GM18907 (cell line): ENCODE measurements at regions not wholly inside any gene's neighbourhood (a gene's known extent, or its start where the extent isn't known, plus 50 kb on each side); places are given as distances from the start of the nearest gene placed in this dataset.
"Not testable (repeated sequence)": the region's sequence is repeated elsewhere in the genome, so short reads cannot be mapped to it uniquely, and the experiment has no call there.

Experiments used
- ATAC-seq: cut with Tn5 transposase; IDR thresholded peaks from one replicate; pipeline ENCODE4 v1.9.1; 2021; ENCODE audit warnings: mild to moderate bottlenecking, moderate library complexity; ENCODE audit not compliant: unreplicated experiment

DNA sequence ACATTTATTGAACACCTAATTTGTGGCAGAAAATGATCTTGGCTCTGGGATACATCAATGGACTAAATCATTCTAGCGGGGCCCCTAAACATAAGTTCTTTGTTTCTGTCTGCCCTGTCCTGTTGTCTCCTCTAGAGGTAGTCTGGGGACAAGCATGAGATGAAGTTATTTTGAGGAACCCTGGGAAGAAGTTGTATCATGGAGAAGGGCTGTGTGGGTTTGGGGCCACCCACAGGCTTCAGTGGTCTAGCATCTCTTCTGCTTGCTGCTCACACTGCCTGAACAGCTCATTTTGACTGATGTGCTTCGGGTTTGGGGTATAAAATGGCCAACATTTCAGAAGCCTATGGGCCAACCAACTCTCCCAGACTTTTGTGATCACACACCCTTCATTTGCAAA is 50.3 kb upstream of the OSBPL11 start:
- no peak for ATAC-seq

DNA sequence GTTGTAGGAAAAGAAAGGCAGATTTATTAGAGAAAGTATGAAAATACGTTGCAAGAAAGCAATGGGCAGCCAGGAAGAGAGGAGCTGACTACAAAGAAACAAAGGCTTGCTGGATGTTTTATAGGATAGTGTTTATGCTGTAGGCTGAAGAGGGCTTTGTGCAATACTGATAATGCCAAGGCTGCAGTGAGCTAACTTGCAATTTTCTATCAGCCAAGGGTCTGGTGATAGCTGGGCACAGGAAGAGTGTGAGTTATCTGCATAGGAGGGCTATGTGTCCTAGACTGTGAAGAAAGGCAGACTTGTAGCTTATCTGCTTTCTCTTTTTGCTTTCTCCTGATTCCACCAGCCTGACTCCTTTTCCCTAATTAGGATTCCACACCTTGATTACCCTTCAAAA is 51.3 kb upstream of the OSBPL11 start:
- ATAC-seq = no peak

DNA sequence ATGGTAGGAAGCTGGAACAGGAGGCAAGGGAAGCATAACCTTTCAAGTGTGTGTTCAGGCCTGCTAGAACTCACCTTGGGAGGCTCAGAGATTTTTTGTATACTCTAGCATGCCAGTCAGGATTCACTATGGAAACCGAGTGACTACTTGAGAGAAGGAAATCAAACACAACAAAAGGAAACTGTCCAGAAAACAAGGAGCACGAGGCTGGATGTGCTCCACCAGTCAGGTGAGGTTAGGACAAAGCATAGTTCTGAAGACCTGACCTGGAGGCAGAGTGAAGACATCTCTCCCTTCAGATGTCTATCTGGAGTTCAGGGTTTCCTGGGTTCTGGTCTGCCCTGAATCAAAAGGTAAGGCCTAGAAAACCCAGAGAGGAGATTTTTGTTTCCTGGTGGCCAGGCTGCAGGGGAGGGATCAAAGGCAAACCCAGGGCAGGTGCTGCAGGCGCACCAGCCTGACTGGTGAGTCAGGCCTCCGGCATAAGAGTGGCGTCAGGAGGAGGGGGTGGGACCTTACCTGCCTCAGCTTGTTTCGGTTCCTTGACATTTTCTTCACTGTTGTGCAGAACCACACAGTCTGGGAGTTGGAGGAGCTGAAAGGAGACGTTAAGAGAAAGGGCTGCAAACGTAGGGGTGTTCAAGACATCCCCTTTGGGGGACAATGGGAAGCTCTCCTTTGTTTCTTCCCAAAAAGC is 52.2 kb upstream of the OSBPL11 start:
- no peak for ATAC-seq

DNA sequence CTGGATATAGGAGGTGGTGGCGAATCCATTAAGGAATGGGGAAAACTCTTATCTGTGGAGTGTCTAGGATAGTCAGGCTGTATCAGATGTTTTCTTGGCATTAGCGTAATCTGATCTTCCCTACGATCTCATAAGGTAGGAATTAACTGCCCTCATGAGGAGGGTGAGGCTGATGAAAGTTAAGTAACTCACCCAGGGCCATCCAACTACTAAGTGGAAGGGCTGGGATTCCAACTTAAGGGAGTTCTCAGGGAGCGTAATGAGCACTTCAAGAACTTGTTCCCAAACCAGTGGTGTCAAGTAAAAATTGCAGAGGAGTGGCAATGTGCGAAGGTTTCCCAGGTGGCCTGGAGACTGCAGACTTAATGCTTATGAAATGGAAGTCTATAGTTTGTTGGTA is 55.9 kb upstream of the OSBPL11 start:
- no peak for ATAC-seq

DNA sequence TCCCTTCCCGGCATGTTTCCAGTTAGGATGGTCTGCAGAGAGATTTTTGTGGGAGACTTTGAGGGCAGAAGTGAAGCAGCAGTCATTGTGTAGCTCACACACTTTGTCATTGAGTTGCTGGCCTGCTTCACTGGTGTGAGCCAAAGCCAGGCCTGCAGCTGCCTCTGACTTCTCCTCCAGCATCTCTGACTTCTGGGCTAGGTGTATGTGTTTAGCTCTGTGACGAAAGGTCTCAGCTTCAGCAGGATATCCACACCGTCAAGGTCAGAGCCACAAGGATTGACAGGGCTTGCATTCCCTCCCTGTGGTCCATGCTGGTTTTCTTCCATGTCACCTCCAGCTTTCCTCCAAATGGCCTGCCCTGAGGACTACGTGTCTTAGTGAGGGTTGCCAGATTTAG is 57.1 kb upstream of the OSBPL11 start:
- no peak for ATAC-seq

DNA sequence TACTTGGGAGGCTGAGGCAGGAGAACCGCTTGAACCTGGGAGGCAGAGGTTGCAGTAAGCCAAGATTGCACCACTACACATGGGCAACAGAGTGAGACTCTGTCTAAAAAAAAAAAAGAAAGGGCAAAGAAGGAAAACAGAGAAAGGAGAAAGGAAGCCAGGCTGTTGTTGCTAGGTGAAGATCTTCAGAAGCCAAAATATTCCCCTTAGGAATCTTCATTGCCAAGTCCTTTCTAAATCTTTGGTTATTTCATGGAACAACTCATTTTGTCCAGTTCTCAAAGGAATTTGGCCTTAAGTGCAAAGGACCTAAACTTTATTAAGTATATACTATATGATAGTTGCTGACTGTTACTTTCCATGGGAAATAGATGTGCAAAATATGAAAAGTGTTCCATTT is 59.2 kb upstream of the OSBPL11 start:
- no peak for ATAC-seq

DNA sequence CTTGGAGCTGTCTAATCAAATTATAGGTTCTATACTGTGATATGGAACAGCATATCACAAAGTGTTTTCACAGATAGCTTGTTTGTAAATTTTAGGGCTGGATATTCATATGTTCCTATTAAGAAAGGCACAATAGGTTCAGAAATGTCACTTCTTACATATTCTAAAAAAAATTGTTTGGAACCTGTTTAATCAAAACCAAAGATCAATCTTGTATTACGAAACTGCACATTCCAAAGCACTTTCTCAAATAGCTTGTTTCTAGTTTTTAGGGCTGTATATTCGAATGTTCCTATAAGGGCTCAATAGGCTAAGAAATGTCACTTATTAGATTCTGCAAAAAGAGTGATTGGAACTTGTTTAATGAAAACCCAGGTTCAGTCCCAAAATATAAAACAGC is 67.4 kb upstream of the OSBPL11 start:
- ATAC-seq = no peak

DNA sequence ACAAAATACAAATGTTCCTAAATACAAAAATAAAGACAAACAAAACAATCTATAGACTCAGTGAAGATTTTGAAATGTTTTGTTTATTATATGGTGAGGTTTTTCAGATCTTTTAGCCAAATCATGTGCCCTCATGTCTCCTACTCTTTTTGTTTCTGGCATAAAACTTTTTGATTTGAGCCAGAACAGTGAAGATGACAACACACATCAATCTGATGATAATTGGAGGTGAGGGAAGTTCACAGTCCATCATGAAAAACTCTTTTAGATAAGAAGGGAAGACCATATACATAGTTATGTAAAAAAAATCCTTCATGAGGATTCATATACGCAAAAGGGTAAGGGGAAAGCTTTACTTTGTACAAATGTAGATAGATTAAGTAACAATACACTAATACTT is 75.1 kb upstream of the OSBPL11 start:
- no peak for ATAC-seq

DNA sequence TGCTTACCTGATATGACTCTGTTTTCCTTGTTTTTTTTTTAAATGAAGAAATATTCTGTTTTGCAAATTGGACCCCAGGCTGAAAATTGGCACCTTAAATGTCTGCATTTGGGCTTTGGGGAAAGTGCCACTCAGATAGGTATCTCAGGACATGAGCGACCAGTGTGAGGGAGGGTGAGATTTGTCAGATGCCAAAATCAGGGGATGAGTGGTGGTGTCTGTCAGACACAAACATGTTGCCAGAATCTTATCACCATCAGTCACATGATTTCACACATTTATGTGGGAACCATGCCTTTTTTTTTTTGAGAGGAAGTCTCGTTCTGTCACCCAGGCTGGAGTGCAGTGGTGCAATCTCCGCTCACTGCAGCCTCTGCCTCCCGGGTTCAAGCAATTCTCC is 75.6 kb upstream of the OSBPL11 start:
- ATAC-seq = no peak

DNA sequence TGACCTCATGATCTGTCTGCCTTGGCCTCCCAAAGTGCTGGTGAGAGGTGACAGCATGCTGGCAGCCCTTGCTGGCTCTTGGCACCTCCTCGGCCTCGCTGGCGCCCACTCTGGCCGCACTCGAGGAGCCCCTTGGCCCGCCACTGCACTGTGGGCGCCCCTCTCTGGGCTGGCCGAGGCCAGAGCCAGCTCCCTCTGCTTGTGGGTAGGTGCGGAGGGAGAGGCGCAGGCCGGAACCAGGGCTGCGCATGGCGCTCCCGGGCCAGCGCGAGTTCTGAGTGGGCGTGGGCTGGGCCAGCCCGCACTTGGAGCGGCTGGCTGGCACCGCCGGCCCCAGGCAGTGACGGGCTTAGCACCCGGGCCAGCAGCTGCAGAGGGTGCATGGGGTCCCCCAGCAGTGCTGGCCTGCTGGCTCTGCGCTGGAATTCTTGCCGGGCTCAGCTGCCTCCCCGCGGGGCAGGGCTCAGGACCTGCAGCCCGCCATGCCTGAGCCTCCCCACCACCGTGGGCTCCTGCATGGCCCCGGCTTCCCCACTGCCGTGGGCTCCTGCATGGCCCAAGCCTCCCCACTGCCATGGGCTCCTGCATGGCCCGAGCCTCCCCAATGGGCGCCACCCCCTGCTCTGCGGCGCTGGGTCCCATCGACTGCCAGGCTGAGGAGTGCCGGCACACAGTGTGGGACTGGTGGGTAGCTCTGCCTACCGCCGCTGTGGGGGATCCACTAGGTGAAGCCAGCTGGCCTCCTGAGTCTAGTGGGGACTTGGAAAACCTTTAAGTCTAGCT is 76.4 kb upstream of the OSBPL11 start:
- no peak for ATAC-seq

DNA sequence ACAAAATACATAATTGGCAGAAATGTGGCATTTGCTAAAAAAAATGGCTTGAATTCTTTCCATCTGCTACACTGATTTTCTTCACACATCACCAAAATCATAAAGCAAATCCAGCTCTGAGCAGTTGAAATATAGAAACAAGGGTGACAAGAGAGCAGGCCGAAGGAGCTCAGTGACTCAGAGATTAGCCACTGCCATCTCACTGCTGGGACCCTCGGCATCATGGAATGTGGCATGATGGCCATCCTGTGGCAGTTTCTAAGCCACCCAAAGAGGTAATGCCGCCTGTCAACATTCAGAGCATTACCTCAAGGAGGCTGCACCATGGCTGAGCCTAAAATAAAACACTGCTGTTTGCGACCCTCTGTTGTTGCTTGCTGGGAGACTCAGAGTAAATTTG is 80.5 kb upstream of the OSBPL11 start:
- ATAC-seq = no peak

DNA sequence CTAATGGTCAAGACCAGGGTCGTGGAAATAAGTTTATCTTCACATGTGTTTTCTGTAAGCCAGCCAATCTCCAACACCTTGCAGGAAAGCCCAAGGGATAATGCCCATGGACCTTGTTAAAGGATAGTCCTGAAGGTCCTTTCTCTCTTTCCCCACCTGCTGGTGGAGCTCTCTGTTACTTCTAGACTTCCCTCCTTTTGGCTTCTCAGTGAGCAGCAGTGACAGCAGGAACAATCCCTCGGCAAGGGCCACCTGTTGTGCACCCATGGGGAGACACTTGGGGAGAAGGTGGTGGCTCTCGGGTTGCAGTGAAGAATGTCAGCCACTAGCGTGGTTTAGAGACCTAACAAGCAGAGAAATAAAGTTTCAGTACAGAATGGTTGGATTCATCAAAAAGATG is 84.0 kb upstream of the OSBPL11 start:
- no peak for ATAC-seq

DNA sequence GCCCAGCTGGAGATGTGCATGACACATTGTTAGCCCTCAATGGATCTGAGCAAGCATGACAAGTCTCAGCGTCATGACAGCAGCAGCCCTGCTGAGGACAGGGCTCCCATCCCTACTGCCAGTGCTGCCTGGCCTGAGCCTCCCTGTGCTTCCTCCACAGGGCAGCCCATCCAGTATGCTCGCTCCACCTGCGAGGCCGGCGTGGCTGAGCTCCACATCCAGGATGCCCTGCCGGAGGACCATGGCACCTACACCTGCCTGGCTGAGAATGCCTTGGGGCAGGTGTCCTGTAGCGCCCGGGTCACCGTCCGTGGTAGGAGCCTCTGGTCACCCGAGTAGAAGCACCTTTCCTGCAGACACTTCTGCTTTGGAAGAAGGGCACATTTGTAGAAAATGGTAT is 85.8 kb upstream of the OSBPL11 start:
- ATAC-seq = no peak

DNA sequence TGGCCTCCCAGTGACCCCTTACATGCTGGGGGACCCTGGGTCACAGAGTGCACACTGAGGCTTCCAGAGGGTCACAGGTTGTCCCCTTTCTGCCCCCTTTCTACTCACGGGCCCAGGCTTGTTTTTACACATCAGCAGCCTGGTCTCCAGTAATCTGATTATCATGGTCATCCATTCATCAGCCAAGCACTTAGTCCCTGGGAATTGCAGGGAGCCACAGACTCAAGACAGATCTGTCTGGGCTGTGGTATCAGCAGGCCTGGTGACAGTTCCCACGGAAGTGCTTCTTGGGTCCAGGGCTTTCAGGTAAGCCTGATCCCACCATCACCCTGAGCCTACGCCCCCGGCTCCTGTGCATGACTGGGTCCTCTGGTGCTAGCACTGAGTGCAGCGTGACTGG is 86.6 kb upstream of the OSBPL11 start:
- not testable (repeated sequence) for ATAC-seq

DNA sequence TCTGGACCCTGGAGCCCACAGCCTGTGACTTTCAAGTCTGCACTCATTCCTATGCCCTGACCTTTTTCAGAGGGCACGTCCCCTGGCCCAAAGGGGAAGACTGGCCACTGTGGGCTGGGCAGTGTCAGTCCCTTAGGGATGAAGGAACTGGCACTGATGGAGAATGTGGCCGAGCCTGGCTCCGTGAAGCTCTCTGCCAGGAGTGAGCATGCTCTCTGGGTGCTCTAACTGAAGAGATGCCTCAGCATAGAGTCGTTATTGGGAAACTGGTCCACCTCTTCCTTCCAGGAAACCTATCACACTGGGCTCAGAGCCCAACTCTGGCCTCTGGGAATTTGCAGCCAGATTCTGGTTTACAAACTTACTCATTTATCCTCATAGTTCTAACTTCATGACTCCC is 87.3 kb upstream of the OSBPL11 start:
- ATAC-seq = not testable (repeated sequence)

DNA sequence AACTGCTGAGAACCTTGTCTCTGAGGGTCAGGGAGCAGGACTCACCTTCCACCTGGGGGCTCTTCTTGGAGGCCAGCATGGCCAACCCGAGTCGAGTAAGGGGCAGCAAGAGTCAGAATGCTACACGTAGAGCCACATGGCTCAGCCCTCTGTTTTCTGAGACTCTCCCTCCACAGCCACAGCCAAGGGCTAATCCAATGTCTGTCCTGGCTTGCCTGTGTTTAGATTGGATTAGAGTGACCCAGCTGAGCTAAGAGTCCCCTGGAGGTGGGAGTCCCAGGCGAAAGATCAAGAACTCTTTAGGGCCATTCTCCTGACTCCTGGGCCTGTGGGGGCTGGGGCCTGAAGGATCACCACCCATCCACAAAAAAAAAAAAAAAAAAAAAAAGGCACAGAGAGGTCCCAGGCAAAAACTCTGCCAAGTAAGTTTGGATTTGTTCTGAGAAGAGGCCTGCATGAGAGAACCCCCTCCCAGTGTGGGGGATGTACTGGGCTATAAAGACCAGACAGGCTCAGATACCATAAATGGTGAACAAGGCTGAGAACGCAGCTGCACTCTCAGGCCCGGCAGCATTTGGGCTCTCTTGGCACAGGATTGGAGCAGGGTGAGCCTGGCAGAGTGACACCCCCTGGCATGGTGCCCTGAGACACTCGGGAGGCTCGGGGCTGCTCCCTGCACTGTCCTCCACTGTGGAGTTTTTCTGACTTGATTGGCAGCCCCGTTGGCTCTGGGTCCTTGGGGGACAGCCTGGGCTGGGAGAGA is 88.0 kb upstream of the OSBPL11 start:
- ATAC-seq = no peak

DNA sequence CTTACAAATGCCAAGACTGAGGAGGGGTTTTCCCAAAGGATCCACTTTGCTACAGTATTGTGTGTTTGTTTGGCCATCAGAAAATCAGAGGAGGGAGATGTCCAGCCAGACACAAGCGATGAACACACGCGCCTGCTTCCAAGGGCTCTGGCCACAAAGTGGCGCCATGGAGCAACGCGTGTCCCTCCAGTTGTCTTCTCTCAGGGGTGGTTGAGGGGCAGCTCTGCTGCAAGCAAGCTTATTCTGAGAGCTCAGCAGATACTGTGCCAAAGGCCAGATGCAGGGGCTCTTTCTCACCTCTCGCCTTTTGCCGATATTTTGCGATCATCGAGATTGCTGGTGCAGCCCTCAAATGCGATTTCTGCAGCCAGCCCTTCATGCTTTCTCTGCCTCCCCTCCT is 88.9 kb upstream of the OSBPL11 start:
- no peak for ATAC-seq

DNA sequence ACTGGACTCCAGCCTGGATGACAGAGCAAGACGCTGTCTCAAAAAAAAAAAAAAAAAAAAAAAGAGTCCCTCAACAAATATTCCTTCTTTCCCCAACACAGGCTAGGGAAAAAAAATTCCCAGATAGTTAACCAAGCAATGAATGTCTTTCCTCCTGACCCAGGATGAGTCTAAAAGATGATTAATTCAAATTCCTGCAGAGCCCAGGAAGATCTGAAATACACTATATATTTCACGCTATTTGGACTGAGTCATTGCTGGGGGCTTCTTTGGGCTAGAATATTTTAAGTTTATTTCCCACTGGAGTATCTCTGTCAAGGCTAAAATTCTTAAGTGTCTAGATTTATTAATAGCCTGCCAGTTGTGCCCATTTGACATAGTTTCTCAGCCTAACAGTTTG is 90.4 kb upstream of the OSBPL11 start:
- not testable (repeated sequence) for ATAC-seq

DNA sequence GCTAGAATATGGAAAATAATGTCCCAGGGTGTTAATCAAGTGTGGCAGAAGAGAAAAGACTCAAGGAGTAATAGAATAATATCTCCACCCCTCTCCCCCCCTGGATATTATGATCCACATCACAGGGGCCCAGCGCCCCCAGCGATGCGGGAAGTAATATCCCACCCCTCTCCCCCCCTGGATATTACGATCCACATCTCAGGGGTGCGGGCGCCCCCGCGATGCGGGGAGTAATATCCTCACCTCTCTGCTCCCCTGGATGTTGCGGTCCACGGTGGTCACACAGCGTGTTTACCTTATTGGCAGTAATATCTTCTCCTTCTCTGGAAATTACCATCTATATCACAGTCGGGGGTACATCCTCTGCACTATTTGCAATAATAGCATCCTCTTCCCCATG is 97.1 kb upstream of the OSBPL11 start:
- ATAC-seq = no peak

DNA sequence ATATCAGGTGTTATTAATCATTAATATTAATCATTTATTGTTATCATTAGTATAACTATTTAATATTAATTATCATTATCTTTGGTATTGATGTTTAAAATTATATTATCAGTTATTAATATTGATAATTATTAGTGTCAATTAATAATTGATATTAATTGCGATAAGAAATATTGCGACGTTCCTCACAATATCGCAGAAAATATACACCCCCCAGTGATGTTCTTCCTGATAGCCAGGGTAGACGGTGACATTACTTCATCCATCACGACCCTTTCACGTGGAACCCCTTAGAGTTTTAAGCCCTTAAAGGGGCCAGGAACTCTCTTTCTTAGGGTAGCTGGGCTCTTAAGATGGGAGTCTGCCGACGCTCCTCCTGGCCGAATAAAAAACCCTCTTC is 98.6 kb upstream of the OSBPL11 start:
- ATAC-seq = no peak

DNA sequence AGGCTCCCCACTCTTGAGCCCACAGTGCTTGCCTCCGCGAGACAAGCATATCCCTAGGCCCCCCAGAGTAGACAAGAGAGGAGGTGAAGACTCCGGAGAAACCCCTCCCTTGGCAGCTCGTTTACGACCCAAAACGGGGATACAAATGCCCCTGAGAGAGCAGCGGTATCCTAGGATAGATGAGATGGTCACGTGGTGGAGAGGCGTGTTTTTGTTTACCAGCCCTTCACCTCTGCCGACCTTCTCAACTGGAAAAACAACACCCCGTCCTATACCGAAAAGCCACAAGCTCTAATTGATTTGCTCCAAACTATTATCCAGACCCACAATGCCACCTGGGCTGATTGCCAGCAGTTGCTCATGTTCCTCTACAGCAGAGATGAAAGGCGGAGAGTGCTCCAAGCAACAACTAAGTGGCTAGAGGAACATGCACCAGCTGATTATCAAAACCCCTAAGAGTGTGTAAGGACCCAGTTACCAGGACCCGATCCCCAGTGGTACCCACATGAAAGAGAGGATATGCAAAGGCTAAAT is 99.5 kb upstream of the OSBPL11 start:
- ATAC-seq = no peak

DNA sequence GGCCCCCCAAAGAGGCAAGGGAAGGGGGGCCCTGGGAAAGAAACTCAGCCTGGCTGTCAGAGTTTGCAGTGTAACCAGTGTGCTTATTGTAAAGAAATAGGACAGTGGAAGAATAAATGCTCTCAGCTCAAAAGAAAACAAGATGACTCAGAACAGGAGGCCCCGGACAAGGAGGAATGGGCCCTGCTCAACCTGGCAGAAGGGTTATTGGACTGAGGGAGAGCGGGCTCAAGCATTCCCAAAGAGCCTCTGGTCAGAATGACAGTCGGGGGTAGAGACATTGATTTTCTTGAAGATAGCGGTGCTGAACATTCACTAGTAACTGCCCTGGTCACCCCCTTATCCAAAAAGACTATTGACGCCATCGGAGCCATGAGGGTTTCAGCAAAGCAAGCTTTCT is 100.4 kb upstream of the OSBPL11 start:
- ATAC-seq = no peak
